ENCODE measurements at regions not wholly inside any gene's neighbourhood (a gene's known extent, or its start where the extent isn't known, plus 50 kb on each side); places are given as distances from the start of the nearest gene placed in this dataset.

DNA sequence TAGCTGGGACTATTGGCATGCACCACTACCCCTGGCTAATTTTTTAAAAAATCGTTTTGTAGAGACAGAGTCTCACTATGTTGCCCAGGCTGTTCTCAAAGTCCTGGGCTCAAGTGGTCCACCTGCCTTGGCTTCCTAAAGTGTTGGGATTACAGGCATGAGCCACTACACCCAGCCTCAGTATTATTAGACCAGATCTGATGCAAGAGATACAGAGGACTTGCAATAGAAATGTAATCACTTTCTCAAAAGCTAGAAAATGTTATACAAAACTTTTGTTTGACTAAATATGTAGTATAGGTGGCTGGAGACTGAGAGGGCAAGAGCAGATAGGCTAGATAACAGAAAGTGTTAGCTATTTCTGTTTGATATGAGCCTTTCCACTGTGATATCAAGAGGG, 531.9 kb downstream of the SOX2 start:
- DNase-seq = no peak

DNA sequence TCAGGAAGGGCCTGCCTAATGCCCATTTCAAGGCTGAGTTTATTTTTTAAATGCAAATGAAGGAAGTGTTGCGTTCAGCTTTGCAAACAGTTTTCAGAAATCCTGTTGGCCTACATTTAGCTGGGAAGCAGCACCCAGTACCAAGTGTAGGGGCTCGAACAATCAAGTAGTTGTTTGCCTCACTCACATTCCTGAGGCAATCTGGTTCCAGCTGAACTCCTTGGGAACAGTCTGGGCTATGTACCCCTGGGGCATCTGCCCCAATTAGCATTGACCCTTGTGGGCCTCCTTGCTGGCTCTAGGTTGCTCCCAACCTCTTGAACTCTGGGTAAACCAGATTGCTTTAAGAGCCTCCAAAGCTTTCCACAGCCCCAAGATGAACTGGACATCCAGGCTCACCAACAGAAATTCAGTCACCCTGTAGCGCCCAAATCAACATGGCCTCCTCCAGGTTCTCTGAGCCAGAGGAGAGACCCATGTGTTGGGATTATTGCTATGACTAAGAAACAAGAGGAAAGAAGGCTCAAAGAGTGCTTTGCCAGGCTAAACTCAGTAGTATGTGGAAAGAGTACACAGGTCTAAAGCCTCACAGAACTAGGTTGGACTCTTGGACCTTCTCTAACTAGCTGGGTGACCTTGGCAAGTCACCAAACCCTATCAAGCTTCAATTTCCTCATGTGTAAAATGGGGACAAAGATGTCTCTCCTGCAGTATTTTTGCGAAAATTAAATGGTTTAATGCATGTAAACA, 532.7 kb downstream of the SOX2 start:
- H3K9me3 ChIP-seq = no peaks in the 10 kb centered on the region
- no peak for TF ChIP-seq POLR2A (IDR thresholded peaks at IDR 0.05)
- TF ChIP-seq, protein P1, sequence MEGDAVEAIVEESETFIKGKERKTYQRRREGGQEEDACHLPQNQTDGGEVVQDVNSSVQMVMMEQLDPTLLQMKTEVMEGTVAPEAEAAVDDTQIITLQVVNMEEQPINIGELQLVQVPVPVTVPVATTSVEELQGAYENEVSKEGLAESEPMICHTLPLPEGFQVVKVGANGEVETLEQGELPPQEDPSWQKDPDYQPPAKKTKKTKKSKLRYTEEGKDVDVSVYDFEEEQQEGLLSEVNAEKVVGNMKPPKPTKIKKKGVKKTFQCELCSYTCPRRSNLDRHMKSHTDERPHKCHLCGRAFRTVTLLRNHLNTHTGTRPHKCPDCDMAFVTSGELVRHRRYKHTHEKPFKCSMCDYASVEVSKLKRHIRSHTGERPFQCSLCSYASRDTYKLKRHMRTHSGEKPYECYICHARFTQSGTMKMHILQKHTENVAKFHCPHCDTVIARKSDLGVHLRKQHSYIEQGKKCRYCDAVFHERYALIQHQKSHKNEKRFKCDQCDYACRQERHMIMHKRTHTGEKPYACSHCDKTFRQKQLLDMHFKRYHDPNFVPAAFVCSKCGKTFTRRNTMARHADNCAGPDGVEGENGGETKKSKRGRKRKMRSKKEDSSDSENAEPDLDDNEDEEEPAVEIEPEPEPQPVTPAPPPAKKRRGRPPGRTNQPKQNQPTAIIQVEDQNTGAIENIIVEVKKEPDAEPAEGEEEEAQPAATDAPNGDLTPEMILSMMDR (IDR thresholded peaks at IDR 0.05) = no peak
- no peaks in the 10 kb centered on the region for H3K4me1 ChIP-seq
- H3K36me3 ChIP-seq (replicated peaks in 1 of 2; ENCODE audit: insufficient read depth in 1 of 2, low read depth in 2 of 2) = no peaks in the 10 kb centered on the region
- DNase-seq (peak in 2 of 4 donors; percentile 6 to 17), ATAC-seq (no peak)
- H3K27me3 ChIP-seq = no peaks in the 10 kb centered on the region
- 82 to 94% methylated on average over 4 of the region's 4 CpGs for WGBS, 2 donors
- intact Hi-C loops (cut with DNase I) = no loop called here
- H3K27ac ChIP-seq = no peak overlapping the region
- H3K4me3 ChIP-seq = no peak overlapping the region

More for the DNA sequence above, 531.9 kb downstream of the SOX2 start:
- Histone ChIP-seq H3K27me3 (no peaks in the 10 kb centered on the region), H3K27ac (no peak overlapping the region), H3K36me3 (replicated peaks in 1 of 2; ENCODE audit: insufficient read depth in 1 of 2, low read depth in 2 of 2) (no peaks in the 10 kb centered on the region), H3K4me3 (no peak overlapping the region), H3K4me1 (no peaks in the 10 kb centered on the region), H3K9me3 (no peaks in the 10 kb centered on the region)
- intact Hi-C loops (cut with DNase I) = no loop called here
- ATAC-seq = no peak
- no peak for TF ChIP-seq POLR2A (IDR thresholded peaks at IDR 0.05)
- WGBS, 2 donors = 21 to 23% methylated on average over 1 of the region's 1 CpG

DNA sequence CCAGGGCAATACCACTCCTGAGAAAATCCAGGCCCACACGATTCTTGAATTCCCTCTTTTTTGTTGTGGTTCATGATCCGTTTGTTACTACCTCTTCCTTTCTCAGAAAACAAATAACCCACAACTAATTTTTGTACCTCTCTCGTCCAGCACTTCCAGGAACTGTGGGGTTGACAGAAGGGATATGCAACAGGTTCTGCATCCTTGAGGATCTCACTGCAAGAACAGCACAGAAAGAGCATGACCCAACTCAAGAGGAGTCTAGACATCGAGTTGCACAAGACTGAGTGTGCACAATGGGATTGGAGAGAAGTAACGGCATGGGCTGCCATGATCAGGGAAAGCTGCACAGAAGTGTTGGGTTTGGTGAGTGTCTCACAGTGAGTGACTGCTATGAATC, 533.3 kb downstream of the SOX2 start:
- intact Hi-C loops (cut with DNase I) = no loop called here
- no peaks in the 10 kb centered on the region for H3K27me3 ChIP-seq
- H3K9me3 ChIP-seq = no peaks in the 10 kb centered on the region
- no peak for ATAC-seq
- no peak for DNase-seq
- WGBS, 2 donors = 80 to 86% methylated on average over 5 of the region's 5 CpGs
- H3K4me3 ChIP-seq = no peak overlapping the region
- no peak overlapping the region for H3K27ac ChIP-seq
- no peaks in the 10 kb centered on the region for H3K4me1 ChIP-seq
- H3K36me3 ChIP-seq (replicated peaks in 1 of 2; ENCODE audit: insufficient read depth in 1 of 2, low read depth in 2 of 2) = no peaks in the 10 kb centered on the region
- no peak for TF ChIP-seq POLR2A (IDR thresholded peaks at IDR 0.05)
- TF ChIP-seq, protein P1 (IDR thresholded peaks at IDR 0.05) = no peak

DNA sequence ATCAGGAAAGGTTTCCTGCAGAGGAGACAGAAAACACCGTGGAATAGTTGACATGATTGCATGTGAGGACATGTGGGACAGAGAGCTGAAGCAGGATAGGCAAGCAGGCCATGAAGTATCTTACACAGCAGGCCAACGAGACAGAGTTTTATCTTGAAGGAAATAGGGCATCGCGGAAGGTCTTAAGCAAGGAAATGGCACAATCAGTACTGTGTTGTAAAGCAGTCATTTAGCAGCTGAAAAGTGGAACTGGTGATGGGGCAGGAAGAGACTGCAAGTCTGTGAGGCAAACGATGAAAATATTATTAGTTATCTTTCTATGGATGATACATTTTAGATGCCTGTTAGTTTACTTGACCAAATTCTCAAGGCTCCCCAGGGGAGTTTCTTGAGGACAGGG, 535.1 kb downstream of the SOX2 start:
- WGBS, 2 donors = 69 to 80% methylated on average over 5 of the region's 5 CpGs
- Histone ChIP-seq H3K9me3 (no peaks in the 10 kb centered on the region), H3K36me3 (replicated peaks in 1 of 2; ENCODE audit: insufficient read depth in 1 of 2, low read depth in 2 of 2) (no peaks in the 10 kb centered on the region), H3K27me3 (no peaks in the 10 kb centered on the region), H3K27ac (no peak overlapping the region), H3K4me1 (no peaks in the 10 kb centered on the region), H3K4me3 (no peak overlapping the region)
- ATAC-seq (no peak), DNase-seq (no peak)
- TF ChIP-seq POLR2A (IDR thresholded peaks at IDR 0.05) = no peak
- TF ChIP-seq, protein P1 (IDR thresholded peaks at IDR 0.05) = no peak
- intact Hi-C loops (cut with DNase I) = no loop called here

DNA sequence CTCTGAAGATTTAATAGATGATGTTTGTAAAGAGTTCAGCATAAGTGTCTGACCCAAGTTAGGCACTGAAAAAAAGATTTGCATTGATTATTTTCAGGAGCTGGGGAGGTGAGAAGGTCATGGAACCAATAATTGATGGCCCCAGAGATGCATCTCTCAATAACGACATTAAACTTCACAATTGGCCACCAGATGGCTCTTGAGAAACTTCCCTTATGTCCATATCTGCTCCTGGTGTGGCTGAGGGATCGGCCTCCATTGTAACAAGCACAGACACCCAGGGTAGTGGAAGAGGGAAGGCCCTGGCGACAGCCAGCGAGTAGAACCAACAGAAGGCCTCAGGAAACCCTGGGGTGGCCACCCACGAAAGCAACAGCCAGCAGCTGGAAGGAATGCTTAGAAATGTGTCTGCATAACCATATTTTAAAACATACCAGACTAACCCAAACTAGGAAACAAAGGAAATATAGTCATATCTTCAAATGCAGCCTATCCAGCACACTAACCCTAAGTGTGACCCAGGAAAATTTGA, 536.7 kb downstream of the SOX2 start:
- H3K36me3 ChIP-seq (replicated peaks in 1 of 2; ENCODE audit: insufficient read depth in 1 of 2, low read depth in 2 of 2) = no peaks in the 10 kb centered on the region
- TF ChIP-seq, protein P1 (IDR thresholded peaks at IDR 0.05) = no peak
- no peak for TF ChIP-seq POLR2A (IDR thresholded peaks at IDR 0.05)
- no peak for ATAC-seq
- intact Hi-C loops (cut with DNase I) = no loop called here
- no peak for DNase-seq
- H3K4me1 ChIP-seq = no peaks in the 10 kb centered on the region
- no peak overlapping the region for H3K4me3 ChIP-seq
- no peak overlapping the region for H3K27ac ChIP-seq
- 69 to 78% methylated on average over 5 of the region's 5 CpGs for WGBS, 2 donors
- H3K9me3 ChIP-seq = no peaks in the 10 kb centered on the region
- no peaks in the 10 kb centered on the region for H3K27me3 ChIP-seq

Measured in body of pancreas (tissue), 4 donors.